IPS-NIHi11 (cell line): ENCODE measurements at regions not wholly inside any gene's neighbourhood (a gene's known extent, or its start where the extent isn't known, plus 50 kb on each side); places are given as distances from the start of the nearest gene placed in this dataset.
"Not testable (repeated sequence)": the region's sequence is repeated elsewhere in the genome, so short reads cannot be mapped to it uniquely, and the experiment has no call there.

ENCODE experiments used
- DNase-seq: peaks from one replicate; pipeline ENCODE4 v3.0.0; 2012; ENCODE audit warnings: mixed read lengths, low spot score

DNA sequence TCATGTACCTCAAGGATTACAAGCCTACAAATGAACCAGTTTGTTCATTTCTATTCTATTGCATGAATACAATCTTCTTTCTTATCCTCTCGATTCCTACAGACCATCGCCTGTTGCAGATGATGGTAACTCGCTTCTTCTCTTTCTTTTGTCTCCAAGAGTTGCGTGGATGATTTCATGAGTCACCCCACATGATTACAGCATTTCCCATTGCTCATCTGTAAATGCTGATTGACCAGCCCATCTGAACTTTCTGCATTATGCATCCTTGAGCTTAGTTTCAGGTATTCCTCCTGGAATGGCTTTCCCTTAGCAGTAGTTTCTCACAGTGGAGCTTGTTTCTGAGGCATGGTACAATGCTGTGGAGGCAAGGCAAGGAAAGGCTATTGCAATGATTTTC, 109.6 kb upstream of the TOPAZ1 start:
- no peak for DNase-seq

- no peak for DNase-seq
Observed at GRCh38 chr3:44132593-44132992, 109.1 kb upstream of the TOPAZ1 start.

- peak; percentile 61 for DNase-seq
Observed at GRCh38 chr3:44136421-44136820, 105.3 kb upstream of the TOPAZ1 start.

GRCh38 chr3:44146073-44146472, 95.6 kb upstream of the TOPAZ1 start:
- DNase-seq, result no peak

DNA sequence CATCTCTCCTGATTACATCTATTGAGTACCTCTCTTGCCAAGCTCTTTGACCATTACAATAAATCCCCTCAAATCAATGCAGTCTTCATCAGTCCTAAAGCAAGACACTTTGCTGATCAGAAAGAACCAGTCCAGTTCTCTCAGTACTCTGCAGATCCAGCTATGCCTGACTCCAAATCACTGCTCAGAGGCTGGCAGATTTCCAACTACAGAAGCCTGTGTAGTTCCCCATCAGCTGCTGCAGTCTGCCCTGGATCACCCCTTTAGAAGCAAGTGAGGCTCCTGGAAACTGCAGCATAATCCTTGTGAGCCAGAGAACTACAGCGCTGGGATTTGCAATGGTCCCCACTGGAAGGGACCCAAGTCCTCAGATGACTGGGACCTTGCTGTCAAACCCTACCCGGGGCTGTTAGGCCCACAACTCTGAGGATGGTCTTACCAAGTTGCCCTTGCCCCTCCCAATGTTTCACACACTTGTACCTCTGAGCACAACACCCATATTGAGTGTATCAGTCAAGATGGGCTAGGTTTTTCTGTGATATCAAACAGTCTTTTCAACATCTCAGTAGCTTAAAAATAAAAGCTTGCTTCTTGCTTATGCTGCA, 81.9 kb upstream of the TOPAZ1 start:
- DNase-seq, result no peak

DNA sequence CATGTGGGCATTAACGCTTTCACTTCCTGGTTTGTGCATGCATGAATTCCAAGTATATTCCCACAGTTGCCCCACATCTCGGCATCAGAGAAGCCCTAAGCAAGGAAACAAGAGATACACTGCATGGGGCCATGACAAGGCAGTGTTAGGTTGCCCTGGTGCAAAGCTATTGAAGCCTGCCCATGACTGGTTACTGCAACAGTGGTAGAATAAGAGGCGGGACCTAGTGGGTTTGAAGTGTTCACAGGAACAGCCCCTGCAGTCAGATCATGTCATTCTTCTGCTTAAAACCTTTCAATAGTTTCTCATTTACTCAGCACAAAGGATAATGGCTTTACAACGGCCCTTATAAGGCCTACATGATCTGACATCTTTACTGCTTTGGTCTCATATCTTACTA, 80.9 kb upstream of the TOPAZ1 start:
- DNase-seq, result no peak

DNA sequence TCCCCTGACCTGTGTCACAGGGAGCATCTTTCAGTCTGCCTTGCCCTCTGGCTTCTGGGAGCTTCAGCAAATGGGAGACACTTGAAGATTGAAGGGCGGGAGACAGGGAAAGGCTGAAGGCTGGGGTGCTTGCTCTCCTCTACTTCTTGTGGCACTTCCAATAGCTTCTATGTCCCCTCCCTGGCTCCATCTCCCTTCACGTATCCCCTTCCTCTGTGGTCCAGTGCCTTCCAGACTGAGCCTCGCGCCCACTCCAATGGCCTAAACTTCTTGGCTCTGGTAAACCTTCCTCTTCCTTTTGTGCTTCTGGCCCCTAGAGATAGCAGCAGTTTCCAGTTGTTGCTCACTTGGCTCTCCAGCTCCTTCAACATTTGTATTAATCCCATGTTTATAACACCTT, 69.8 kb upstream of the TOPAZ1 start:
- DNase-seq, result no peak

GRCh38 chr3:44172701-44173100, 69.0 kb upstream of the TOPAZ1 start:
- DNase-seq, result not testable (repeated sequence)

GRCh38 chr3:44173263-44173662, 68.4 kb upstream of the TOPAZ1 start:
- no peak for DNase-seq

DNA sequence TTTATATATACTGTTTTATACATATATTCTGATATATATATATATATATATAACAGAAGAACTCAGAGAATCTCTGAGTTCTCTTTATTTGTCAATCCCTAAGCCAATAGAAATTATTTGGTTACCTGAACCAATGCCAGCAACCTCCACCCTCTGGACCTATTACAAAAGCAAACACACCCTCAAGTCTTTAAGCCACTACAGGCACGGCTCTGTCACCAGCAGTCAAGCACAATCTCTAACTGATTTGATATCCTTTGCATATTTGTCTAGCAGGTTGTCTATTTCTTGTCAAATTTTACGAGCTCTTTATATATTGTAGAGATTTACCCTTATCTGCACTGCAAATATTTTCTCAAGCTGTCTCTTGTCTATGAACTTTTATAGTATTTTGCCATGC, 66.6 kb upstream of the TOPAZ1 start:
- no peak for DNase-seq

GRCh38 chr3:44179246-44179645, 62.4 kb upstream of the TOPAZ1 start:
- DNase-seq, result no peak

GRCh38 chr3:44184319-44184953, 57.2 kb upstream of the TOPAZ1 start:
- peak; percentile 10 for DNase-seq

DNA sequence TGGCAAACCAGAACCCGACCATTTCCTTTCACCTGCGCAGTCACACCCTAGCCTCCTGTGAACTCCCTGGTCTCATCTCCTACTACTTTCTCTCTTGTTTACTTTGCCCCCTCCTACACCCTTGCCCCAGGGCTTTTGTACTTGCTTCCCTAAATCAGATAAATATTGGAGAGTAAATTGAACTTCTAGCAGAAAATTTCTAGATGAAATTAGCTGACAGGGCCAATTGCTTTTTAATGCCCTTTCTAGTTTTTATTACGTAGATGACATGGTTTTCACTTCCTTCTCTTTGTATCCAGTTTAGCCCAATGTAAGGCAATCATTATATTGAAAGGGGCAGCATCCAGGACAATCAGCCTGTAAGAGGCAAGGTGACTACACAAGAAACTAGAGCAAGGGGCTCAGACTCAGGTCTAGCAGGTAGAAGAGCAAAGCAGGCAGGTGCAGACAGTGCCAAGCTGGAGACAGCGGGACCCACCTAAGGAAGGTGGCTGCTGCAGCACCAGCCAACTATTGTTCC, 56.2 kb upstream of the TOPAZ1 start:
- no peak for DNase-seq

DNA sequence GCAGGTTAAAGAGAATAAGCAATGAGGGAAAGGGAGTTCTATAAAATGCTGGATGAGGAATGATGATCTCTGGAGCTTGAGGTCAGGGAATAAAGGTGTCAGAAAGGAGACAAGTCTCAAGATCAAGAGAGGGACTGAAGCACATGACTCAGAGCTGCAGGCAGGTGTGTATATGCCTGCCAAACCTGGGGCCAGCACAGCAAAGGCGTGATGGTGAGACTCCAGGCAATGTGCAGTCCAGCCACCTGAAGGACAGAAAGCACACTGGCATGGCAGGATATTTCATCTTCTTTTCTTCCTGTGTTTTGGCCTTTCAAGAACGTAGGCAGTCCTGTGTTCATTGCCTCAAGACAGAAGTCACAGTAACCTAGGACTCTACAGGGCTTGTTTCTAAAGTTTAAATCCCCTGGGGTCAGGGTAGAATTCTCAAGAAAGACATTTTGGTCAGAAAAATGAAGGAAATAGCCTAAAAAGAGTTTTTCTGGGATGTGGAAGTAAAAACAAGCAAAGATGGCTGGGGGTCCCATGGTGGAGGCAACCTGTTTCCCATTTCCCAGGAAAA, 55.5 kb upstream of the TOPAZ1 start:
- DNase-seq, result no peak

GRCh38 chr3:44186712-44187111, 55.0 kb upstream of the TOPAZ1 start:
- no peak for DNase-seq
